NCI-H748 (cell line): ENCODE measurements at regions not wholly inside any gene's neighbourhood (a gene's known extent, or its start where the extent isn't known, plus 50 kb on each side); places are given as distances from the start of the nearest gene placed in this dataset.

Source experiments
- DNase-seq: peaks from one replicate; lab custom pipeline; 2025; ENCODE audit not compliant: unreplicated experiment; lab: John Stamatoyannopoulos, UW

GRCh38 chr17:12575641-12576040 lies 90.0 kb upstream of the MYOCD start:
- no peak for DNase-seq

GRCh38 chr17:12579288-12579687 lies 86.4 kb upstream of the MYOCD start:
- DNase-seq: no peak

GRCh38 chr17:12580640-12581039 lies 85.0 kb upstream of the MYOCD start:
- DNase-seq: no peak

GRCh38 chr17:12584727-12585126 lies 81.0 kb upstream of the MYOCD start:
- DNase-seq: no peak

GRCh38 chr17:12588531-12588930 lies 77.2 kb upstream of the MYOCD start:
- no peak for DNase-seq

GRCh38 chr17:12590417-12590816 lies 75.3 kb upstream of the MYOCD start:
- no peak for DNase-seq

GRCh38 chr17:12591021-12591735 lies 74.5 kb upstream of the MYOCD start:
- no peak for DNase-seq

- peak; percentile 15 for DNase-seq
Measured at GRCh38 chr17:12592941-12593340, 72.7 kb upstream of the MYOCD start.

- DNase-seq: no peak
Measured at GRCh38 chr17:12596961-12597360, 68.7 kb upstream of the MYOCD start.

- DNase-seq: no peak
Measured at GRCh38 chr17:12597895-12598294, 67.8 kb upstream of the MYOCD start.

- DNase-seq: no peak
Measured at GRCh38 chr17:12599186-12599920, 66.3 kb upstream of the MYOCD start.

GRCh38 chr17:12600349-12600748 lies 65.3 kb upstream of the MYOCD start:
- no peak for DNase-seq

GRCh38 chr17:12603566-12603965 lies 62.1 kb upstream of the MYOCD start:
- no peak for DNase-seq

GRCh38 chr17:12605222-12605621 lies 60.5 kb upstream of the MYOCD start:
- DNase-seq: no peak

GRCh38 chr17:12613566-12613965 lies 52.1 kb upstream of the MYOCD start:
- DNase-seq: no peak
